Right atrium auricular region (tissue), 2 donors: ENCODE measurements at regions not wholly inside any gene's neighbourhood (a gene's known extent, or its start where the extent isn't known, plus 50 kb on each side); places are given as distances from the start of the nearest gene placed in this dataset.

ENCODE experiments used
- DNase-seq: peaks from one replicate; pipeline ENCODE4 v3.0.0-alpha.2; 2019; ENCODE audit warnings: low spot score
- H3K27ac ChIP-seq, 2 donors: fragments of 200-600 bp; sonication (generic); 1 replicate in 1 of 2; 2 replicates in 1 of 2; pipeline ENCODE4 v1.5.1; 2016 to 2019
- H3K27me3 ChIP-seq, 2 donors: fragments of 200-600 bp; sonication (generic); one replicate each; pipeline versions ENCODE4 v1.5.1 to v1.6.0; 2017 to 2019
- H3K36me3 ChIP-seq: fragments of 200-600 bp; sonication (generic); one replicate; pipeline ENCODE4 v1.5.1; 2016
- H3K4me1 ChIP-seq, 2 donors: fragments of 200-600 bp; sonication (generic); one replicate each; pipeline versions ENCODE4 v1.5.1 to v1.6.0; 2017 to 2019
- H3K4me3 ChIP-seq, 2 donors: fragments of 200-600 bp; sonication (generic); 1 replicate in 1 of 2; 2 replicates in 1 of 2; pipeline ENCODE4 v1.5.1; 2017 to 2019; ENCODE audit warnings: mild to moderate bottlenecking in 1 of 2, moderate library complexity in 1 of 2
- H3K9me3 ChIP-seq, 2 donors: fragments of 200-600 bp; sonication (generic); one replicate each; pipeline ENCODE4 v1.5.1; 2019
- CTCF ChIP-seq, 2 donors: fragments of 200-600 bp; sonication (generic); IDR thresholded peaks; one replicate each; pipeline ENCODE4 v1.5.1; 2019; ENCODE audit warnings: antibody characterized with exemption in 2 of 2

- Histone ChIP-seq H3K36me3 (no peaks in the 10 kb centered on the region), H3K9me3 (no peaks in the 10 kb centered on the region), H3K27ac (no peak overlapping the region), H3K4me1 (no peaks in the 10 kb centered on the region), H3K27me3 (no peaks in the 10 kb centered on the region), H3K4me3 (no peak overlapping the region)
- TF ChIP-seq CTCF (IDR thresholded peaks at IDR 0.05), result no peak
- no peak for DNase-seq
Measured at GRCh38 chr10:1923586-1923985, 186.3 kb upstream of the ADARB2 start.

GRCh38 chr10:1920941-1921340, 183.6 kb upstream of the ADARB2 start:
- no peaks in the 10 kb centered on the region for H3K36me3 ChIP-seq
- peaks cover 0 to 4% of the 10 kb centered on the region in 2 donors for H3K9me3 ChIP-seq
- no peak overlapping the region for H3K27ac ChIP-seq
- no peaks in the 10 kb centered on the region for H3K27me3 ChIP-seq
- no peak overlapping the region for H3K4me3 ChIP-seq
- no peak for DNase-seq
- H3K4me1 ChIP-seq, result no peaks in the 10 kb centered on the region
- no peak for TF ChIP-seq CTCF (IDR thresholded peaks at IDR 0.05)

GRCh38 chr10:1920127-1920526, 182.8 kb upstream of the ADARB2 start:
- H3K4me3 ChIP-seq, result no peak overlapping the region
- H3K9me3 ChIP-seq, result peaks cover 0 to 4% of the 10 kb centered on the region in 2 donors
- no peak for TF ChIP-seq CTCF (IDR thresholded peaks at IDR 0.05)
- DNase-seq, result no peak
- H3K4me1 ChIP-seq, result no peaks in the 10 kb centered on the region
- no peaks in the 10 kb centered on the region for H3K36me3 ChIP-seq
- H3K27me3 ChIP-seq, result no peaks in the 10 kb centered on the region
- H3K27ac ChIP-seq, result no peak overlapping the region

- Histone ChIP-seq H3K4me3 (no peak overlapping the region), H3K27ac (no peak overlapping the region), H3K27me3 (no peaks in the 10 kb centered on the region), H3K9me3 (no peaks in the 10 kb centered on the region), H3K4me1 (no peaks in the 10 kb centered on the region), H3K36me3 (no peaks in the 10 kb centered on the region)
- DNase-seq, result no peak
- TF ChIP-seq CTCF (IDR thresholded peaks at IDR 0.05), result no peak
Measured at GRCh38 chr10:1911771-1912170, 174.4 kb upstream of the ADARB2 start.

- no peak overlapping the region for H3K27ac ChIP-seq
- no peak for DNase-seq
- H3K4me1 ChIP-seq, result no peaks in the 10 kb centered on the region
- no peak overlapping the region for H3K4me3 ChIP-seq
- TF ChIP-seq CTCF (IDR thresholded peaks at IDR 0.05), result no peak
- no peaks in the 10 kb centered on the region for H3K27me3 ChIP-seq
- no peaks in the 10 kb centered on the region for H3K36me3 ChIP-seq
- no peaks in the 10 kb centered on the region for H3K9me3 ChIP-seq
Measured at GRCh38 chr10:1903982-1904381, 166.7 kb upstream of the ADARB2 start.

- Histone ChIP-seq H3K9me3 (no peaks in the 10 kb centered on the region), H3K27ac (no peak overlapping the region), H3K27me3 (no peaks in the 10 kb centered on the region), H3K36me3 (no peaks in the 10 kb centered on the region), H3K4me3 (no peak overlapping the region), H3K4me1 (no peaks in the 10 kb centered on the region)
- TF ChIP-seq CTCF (IDR thresholded peaks at IDR 0.05), result no peak
- no peak for DNase-seq
Measured at GRCh38 chr10:1896153-1896552, 158.8 kb upstream of the ADARB2 start.
